ENCODE measurements at regions not wholly inside any gene's neighbourhood (a gene's known extent, or its start where the extent isn't known, plus 50 kb on each side); places are given as distances from the start of the nearest gene placed in this dataset.

DNA sequence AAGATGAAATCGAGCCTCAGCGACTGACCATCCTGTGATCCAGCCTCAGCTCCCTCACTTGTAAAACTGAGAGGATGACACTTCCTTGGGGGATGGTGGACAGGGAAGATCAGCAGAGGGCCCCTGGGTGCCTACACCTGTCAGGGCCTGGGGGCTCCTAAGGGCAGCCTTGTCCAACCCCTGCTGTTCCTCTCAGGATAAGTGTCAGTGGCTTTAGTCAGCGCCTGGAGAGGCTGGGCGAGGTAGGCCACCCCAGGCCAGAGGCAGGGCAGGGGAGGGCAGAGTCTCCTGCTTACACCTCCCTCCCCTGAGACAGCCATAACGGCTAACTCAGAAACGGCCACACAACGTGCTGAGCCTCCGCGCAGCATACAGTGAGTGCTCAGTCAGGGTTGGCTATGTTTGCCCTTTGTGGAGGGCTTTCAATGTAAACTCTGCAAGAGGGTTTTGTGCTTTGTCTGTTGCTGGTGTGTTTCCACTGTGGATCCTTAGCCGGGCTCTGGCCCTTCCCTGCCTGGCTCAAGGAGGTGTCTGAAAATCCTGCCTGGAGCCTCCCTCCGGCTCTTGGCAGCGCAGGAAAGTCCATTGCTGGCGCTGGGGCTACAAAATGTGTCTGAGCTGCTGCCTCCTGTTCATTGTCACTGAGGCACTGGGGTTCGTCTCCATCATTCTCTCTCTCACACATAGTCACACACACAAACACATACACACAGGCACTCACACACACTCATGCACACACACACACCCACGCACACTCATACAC lies 588.4 kb downstream of the PTPRU start:
- no peak for DNase-seq

DNA sequence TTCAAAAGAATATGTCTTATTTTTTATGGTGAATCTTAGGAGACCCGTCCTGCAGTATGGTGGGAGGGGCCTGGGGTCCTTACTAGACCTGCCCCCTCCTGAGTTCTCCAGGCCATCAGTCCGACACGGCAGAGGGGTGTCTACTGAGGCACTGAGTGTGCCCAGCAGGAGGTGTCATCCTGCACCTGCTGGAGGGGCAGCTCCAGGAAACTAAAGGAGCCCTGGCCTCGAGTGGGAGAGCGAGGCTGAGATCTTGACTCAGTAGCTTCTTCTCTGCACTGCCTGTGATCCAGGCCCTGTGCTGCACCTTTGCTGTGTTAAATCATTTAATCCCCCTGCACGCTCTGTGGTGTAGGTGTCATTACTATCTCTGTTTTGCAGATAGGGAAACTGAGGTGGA lies 587.7 kb downstream of the PTPRU start:
- DNase-seq, result no peak

DNA sequence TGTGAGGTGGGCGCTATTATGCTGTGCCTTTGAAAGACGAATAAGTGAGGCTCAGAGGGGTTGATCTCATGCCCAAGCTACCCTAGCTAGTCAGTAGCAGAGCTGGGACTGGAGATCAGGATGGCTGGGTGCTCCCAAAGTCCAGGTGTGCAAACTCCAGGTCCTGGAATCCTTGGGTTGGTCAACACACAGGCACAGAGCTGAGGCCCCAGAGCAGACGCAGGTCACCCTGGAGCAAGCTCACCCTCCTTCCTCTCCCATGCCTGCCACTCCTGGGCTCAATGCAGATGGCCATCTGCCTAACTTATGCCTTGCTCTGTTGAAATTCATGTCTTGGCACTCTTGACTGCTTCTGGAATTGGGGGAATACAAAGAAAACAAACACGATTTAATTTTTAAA lies 587.2 kb downstream of the PTPRU start:
- DNase-seq, result no peak

DNA sequence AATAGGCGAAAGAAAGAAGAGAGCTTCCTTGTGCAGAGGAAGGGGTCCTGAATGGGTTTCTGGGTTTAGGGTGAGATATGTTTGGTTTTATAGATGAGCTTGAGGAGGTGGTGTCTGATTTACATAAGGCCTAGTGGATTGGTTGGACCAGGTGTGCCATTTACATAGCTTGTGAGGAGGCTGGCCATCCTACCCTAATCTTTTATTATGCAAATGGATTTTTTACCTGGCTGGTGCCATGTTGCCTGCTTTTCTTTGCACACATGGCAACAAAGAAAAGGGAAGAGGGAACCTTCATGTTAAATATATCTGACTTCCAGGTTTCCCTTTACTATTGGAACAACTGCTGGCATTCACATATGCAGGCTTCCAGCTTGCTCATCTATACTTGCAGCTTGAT lies 585.3 kb downstream of the PTPRU start:
- DNase-seq, result no peak

DNA sequence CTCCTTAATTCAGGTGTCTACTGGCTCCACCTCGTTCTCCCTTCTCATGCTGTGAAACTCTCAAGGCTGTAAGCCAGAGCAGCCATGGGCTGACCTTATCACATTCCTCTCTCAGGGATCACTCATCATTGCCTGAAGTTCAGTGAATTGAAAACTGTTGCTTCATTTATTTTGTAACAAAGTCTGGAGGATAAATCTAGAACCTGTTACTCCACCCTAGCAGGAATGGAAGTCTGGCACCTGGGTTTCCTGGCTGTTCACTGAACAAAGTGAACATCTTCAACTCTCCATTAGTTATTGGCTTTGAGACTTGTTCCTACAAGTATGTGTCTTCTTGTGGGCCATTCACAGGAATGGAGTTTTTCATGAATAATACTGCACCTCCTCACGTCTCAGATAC lies 584.1 kb downstream of the PTPRU start:
- no peak for DNase-seq

DNA sequence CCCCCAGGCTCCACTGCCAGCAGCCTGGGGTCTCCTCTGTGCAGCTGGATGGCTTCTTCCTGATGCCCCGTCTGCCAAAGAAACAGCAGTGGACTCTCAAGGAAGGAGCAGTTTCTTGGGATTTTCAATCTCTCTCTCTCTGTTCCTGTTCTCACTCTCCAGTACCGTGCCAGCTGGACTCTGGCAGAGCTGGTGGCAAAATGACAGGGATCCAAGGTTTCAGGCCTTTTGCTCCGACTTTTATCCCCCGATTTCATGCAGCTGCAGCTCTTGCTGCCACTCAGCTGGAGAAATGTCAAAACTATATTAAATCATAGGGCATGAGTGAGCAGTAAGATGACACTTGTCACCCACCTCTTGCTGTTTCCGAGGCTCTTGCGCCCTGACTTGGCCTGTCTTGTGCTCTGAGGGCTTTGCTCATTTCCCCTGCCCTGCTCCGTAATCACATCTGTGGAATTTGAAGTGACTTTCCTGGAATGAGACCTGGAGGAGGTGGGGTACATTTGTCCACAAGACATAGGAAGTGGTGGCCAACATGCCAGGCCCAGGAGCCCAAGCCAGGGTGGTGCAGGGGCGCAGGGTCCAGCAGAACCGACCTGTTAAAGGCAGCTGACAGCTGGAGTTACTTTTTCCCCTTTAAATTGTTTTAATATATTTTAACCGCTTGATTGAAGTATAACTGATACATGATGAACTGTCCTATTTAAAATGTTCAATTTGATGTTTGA lies 576.2 kb downstream of the PTPRU start:
- DNase-seq, result no peak

DNA sequence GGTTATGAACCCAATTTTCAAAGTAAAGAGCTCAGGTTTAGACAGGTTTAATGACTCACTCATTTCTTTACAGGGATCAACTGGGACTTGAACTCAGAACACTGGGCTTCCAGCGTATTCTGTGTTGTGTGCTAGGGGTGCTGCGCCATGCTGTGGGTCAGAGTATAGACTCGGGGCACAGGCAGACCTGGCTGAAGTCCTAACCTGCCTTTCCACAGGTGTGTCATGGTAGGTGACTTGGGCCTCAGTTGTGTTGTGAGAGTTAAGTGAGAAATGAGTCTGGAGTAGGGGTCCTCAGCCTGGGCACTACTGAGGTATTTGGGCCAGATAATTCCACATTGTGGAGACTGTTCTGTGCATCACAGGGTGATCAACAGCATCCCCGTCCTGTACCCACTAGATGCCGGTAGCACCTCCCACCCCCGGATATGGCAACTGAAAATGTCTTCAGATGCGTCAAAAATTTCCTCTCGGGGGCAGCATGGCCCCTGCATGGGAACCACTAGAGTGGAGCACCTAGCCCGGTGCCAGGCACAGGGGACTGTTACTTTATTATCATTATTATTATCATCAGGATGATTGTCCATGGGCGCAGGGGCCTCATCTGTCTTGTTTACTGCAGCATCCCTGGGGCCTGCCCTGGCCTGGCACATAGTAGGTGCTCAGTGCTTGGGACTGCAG lies 575.5 kb downstream of the PTPRU start:
- DNase-seq, result no peak

DNA sequence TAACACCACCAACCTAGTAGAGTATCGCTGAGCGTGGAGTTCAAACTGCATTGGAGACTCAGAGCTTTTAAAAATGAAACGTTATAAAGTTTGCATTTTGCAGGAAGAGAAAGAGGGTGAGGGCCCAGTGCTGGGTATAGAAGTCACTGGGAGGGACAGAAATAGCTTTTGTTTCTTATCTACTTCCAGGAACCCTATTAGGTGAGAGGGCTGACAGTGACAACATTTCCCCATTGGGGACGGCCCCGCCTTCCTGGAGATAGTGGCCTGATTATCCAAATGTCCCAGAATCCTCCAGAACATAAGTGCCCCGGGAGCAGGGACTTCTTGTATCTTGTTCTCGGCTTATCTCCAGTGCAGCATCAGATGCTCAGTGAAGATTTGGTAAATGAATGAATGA lies 574.9 kb downstream of the PTPRU start:
- DNase-seq, result no peak

DNA sequence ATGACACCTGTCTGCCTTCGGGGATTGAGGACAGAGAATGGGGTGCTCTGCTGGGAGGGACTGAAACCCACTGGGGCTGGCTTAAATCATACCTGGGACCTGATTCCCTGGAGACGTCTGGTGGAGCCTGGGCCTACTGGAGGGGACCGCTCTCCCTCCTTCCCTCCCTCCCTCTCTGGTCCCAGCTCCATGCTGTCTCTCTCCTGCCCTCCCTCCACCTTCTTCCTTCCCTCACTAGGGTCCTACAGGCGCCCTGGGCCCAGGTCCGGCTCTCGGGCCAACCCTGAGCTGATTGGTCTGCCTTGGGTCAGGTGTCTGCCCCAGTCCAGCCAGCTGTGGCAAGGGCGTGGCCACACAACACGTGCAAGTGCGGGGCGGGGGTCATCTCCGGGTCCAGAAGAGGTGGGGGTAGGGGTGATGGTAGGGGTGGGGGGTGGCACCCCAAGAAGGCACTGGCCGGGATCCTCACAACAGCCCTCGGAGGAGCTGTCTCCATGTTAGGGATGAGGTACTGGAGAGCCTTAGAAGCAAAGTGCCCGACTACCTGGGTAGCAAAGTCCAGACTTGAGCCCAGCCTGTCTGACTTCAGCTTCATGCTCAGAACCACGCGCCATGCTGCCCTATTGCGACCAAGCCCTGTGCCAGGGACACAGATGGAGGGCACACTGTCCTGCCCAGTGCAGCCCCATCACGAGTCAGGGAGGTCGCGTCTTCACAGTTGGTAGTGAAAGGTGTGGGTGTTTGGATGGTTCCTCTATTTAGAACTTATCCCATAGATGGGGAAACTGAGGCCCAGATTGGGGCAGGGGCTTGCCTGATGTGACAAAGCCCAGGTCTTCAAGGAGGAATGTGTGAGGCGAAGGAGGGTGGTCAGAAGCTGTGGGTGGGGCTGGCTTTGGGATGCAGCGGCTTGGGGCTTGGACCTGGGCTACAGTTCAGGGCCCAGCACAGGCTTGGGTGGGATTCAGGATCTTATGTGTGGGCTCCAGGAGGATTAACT lies 574.1 kb downstream of the PTPRU start:
- DNase-seq, result no peak

DNA sequence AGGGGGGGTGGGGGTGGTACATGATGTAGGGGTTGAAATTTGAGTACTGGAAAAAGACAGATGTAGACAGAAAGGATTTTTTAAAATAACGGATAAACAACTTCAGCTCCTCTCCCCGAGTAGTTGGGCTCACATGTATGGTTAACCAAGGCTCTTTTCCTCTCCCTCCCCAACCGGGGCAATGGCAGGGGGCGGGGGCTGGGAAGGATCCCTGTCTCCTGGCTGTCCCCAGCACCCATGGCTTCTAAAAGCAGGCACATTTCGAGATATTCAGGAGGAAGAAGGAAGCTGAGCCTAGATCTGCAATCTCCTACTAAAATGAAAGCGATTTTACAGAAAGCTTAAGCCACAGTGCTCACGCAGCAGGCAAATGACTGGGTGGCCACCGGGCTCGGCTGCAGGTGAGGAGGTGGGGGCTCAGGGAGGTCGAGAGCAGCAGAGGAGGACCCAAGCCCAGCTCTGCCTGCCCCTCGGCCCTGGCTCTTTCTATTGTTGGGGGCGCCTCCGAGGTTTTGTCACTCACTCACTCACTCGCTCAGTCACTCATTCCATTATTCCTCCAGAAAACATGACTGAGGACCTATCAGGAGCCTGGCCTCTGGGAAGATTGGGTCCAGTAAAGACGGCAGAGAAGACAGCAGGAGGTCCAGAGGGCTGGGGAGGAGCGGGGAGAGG lies 573.3 kb downstream of the PTPRU start:
- no peak for DNase-seq

DNA sequence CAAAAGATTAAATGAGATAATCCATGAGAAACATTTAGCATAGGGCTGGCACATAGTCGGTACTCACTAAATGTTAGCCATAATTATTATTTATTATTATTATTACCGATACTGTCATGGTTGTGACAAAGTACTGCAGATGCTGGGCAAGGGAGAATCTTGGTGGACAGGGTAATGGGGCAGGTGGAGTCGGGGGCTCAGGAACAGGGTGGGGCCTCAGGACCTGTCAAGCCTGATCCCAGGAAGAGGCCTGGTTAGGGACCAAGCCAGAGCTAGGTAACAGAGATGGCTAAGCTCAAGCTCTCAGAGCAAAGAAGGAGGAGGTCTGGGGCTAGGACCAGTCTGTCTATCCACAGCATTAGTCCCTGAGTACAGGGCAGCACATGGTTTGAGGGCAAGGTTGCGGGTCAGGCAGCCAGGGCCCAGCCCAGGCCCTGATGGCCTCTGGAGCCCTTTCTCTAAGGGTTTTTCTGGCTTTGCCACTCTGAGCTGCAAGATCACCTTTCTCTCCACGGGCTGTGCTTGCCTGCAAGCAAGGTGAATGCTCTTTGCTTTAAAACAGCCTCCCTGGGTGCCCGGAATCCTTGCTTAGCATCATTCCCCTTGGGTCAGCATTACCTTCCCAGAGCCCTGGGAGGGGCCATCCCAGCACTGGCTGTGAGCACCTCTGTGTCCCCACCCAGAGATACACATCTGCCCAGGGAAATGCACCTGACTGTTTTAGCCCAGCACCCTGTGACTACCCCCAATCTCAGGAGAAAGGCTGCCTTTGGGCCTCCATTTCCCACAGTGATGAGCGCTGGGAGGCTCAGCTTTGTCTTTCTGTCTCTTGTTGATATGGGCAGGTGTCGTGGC lies 572.0 kb downstream of the PTPRU start:
- no peak for DNase-seq

DNA sequence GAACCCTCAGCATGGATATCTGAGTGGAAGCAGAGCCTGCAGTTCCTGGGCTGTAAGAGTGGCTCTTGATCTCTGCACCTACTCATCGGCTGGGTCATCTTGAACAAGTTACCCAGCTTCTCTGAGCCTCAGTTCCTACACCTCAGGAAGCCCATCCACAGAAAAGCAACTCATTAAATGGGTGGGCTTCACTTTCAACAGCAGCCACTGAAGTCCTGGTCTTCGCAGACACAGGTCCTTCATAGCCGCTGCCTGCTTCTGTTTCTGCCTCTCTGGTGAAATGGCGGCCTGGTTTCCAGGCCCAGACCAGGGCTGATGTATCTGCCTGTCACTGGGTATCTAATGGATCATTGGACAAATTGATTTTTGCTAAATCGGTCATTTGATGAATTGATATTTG lies 571.4 kb downstream of the PTPRU start:
- no peak for DNase-seq

DNA sequence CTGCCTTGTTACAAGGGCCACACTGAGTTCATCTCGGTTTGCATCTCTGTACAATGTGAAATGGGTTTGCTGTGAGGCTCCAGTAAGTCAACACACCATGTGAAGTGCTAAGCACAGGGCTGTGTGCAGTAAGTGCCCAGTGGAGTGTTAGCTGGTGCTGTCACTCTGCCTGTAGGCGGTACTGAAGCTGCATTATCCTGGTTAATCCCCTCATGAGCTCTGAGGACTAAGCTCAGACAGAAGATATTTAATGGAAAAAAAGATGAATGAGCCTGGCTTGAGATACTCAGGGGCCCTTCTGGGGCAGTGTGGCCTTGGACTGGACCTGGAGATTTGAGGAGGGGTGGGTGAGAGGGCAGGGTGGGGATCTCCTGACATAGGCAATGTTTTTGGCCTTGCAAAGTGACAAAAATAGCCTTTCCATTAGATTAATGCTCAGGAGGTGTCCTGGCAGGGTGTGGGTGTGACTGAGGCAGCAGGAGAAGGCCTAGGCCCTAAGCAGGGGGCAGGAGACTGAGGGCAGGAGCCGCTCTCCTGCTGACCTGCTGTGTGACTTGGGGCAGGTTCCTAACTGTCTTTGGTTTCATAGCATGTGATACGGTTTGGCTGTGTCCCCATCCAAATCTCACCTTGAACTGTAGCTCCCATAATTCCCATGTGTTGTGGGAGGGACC lies 570.5 kb downstream of the PTPRU start:
- no peak for DNase-seq

DNA sequence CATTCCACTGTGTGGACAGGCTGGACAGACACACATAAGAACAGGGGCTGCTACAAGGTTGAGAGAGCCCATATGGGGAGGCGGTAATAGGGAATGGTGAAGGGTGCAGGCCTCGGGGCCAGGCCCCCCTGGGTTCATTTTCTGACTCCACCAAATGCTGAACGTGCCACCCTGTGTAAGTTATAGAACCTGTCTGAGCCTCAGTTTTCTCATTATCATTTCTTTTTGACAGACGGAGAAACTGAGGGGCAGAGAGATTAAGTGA lies 569.5 kb downstream of the PTPRU start:
- no peak for DNase-seq

DNA sequence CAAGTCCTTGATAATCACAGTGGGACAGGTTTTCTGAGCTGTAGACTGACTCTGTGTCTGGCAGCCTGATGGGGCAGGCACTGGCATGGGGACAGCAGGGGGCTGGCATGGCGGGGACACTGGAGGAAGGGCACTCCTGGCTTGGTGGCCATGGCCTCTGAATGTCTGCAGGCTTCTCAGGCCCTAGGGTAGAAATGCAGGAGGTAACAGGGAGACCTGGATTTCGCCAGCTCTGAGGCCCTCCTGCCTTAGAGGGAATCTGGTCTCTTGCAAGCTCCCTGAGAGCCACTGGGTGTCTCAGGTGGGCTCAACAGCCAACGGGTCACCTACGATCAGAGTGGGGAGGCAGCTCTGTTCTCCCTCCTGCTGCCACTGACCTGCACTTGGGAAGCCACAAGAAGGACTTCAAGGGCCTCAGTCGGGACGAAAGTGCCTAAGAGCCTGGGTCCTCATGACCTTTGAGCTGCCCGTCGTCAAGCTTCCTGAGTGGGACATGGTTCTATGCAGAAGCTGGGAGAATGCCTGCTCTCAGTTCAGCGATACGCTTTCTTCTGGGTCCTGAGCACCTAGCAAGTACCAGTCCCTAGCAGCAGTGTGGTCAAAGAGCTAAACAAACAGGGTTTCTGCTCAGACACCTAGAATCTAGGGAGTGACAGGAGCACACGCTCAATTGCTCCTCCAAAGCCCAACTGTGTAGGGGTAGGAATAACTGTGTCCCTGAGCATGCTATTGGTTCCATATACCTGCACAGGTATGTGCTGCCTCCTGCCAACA lies 569.0 kb downstream of the PTPRU start:
- no peak for DNase-seq

DNA sequence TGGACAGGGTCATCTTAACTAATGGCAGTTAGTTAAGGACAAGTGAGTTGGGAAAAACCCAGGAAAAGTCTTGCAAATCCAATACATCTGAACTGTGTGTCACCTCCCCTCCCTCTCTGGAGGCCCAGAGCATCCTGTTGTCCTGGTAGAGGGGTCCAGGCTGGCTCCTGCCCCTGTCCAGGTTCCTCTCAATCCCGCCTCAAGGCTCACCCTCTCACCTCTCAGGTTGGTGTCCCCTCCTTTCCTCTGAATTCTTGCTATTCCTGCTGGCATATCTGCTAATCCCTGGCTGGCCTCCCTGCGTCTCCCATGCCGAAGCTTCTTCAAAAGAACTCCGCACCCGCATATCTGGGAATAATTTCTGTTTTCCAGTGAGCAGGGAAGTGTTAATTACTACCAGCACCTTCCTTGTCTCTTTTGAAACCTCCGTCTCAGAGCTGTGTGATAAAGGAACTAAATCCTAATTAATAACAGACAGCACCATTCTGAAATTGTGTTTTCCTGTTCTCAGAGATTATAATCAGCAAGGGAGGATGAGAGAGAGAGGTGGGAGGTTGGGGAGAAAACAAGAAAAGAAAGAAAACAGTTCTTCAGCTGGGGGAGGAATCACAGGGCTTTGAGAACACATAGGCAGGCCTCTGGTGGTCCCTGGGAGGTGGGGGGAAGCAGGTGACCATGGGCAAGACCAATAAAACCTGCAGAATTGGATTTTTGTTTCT lies 568.0 kb downstream of the PTPRU start:
- no peak for DNase-seq

DNA sequence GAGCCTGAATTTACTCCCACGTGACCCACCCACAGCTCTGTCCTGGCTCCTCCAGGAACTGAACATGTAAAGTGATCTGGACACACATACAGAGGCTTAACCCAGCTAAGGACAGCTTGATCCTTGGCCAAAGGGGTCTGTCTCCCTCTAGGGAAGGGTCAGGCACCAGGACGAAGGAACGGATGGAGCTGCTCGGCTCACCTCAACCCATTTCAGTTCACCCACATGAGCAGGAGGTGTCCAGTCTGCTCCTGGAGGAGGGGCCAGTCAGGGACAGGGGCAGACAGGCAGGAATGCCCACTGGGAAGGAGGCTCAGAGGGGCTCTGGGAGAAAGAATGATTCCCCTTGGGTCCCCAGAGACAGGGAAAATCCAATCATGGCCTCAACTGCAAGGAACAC lies 567.2 kb downstream of the PTPRU start:
- no peak for DNase-seq

DNA sequence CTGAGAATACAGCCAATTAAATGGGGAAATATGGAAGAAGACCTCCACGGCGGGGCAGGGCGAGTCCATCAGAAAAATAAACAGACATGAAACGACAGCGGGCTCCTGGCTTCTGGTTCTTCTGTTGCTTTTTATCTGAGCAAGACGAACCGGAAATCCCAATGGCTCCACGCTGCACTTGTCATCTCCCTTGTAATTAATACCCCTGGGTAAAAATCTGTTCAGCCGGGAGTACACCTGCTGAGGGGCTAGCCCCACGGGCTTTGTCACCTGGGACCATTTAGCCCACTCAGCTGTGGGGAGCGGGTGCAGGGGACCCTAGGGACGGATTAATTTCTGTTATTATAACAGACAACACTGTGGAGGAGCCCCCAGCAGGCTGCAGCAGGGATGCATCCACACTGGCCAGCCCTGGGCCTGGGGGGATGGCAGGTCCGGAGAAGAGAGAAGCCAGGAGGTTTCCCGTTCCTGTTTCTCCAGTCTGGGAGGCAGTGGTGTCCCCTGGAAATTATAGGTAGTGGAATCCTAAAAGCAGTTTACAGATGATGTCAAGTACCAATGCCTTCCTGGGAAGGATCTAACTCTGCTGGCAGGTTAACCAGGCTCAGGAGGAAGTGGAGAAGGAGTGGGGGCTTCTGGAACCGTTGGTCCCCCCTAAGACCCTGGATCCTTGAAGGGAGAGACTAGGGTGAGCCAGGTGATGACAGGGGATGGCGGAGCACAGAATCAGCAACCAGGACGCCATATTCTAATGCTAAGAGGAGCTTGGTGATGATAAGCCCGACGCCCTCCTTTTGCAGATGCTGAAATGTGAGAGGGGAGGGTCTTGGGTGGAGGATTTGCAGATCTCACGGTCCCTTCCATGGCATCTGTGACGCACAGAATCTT lies 566.1 kb downstream of the PTPRU start:
- no peak for DNase-seq
